Islet precursor cell (in vitro differentiated cells): ENCODE measurements at regions not wholly inside any gene's neighbourhood (a gene's known extent, or its start where the extent isn't known, plus 50 kb on each side); places are given as distances from the start of the nearest gene placed in this dataset.

ENCODE experiments used
- DNase-seq: peaks from one replicate; pipeline ENCODE4 v3.0.0-alpha.2; 2018

GRCh38 chr1:95809391-95809790, 575.4 kb downstream of the RWDD3 start:
- DNase-seq = no peak

GRCh38 chr1:95815511-95815910, 581.5 kb downstream of the RWDD3 start:
- no peak for DNase-seq

GRCh38 chr1:95829556-95829955, 595.5 kb downstream of the RWDD3 start:
- DNase-seq = no peak

DNA sequence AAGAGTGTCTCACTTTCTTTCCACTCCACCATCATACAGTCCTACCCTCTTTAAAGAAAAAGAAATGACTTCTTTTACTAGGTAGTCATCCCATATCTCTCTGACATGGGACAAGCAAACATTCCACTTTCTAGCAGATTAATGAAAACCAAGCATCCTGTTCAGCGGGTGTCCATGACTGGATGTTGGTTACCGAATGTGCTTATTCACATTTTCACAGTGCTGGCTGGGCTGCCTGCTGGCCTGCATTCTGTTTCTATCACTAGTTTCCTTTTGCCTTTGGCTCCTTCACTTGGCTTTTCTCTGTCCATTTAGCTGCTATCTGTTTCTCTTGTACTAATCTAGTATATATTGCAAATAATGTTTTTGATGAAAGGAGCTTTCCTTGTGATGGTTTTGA, 598.4 kb downstream of the RWDD3 start:
- DNase-seq = no peak

DNA sequence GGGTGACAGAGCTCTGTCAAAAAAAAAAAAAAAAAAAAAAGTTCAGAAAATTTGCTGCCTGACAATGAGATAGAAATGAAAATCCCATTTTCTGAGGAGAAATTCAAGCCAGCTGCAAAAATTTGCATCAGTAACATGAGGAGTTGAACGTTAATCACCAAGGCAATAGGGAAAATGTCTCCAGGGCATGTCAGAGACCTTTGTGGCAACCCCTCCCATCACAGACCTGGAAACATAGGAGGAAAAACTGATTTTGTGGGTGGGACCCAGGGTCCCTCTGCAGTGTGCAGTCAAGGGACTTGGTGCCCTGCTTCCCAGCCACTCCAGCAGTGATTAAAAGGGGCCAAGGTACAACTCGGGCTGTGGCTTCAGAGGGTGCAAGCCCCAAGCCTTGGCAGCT, 615.4 kb downstream of the RWDD3 start:
- DNase-seq = no peak

GRCh38 chr1:95850165-95850649, 616.2 kb downstream of the RWDD3 start:
- DNase-seq = no peak

GRCh38 chr1:95850763-95851162, 616.8 kb downstream of the RWDD3 start:
- DNase-seq = no peak

DNA sequence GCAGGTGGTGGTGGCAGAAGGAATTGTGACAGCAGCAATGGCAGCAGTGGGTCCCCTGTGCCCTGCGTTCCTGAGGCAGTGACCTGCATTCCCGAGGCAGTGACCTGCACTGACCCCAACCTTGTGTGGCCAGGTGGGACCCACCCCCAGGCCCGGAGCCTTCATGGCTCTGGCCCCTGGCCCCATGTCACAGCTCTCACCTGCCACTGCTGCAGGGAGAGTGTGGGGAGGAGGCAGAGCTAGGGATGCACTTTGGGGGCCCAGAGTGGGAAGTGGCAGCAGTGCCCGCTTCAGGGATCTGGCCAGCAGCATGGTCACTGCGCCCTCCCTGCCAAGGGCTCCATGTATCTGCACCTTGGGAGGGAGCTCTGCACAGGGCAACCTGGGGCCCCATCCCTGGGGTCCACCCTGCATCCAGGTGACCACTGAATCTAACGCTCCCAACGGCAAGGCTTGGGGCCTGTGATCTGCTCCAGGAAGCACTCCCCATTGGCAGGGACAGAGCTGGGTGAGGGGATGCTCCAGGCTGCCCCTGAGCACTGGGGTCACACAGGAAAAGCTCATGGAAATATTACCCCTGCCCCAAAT, 618.6 kb downstream of the RWDD3 start:
- DNase-seq = no peak

GRCh38 chr1:95854457-95854856, 620.4 kb downstream of the RWDD3 start:
- DNase-seq = no peak

- no peak for DNase-seq
Measured at GRCh38 chr1:95863086-95863485, 629.1 kb downstream of the RWDD3 start.

DNA sequence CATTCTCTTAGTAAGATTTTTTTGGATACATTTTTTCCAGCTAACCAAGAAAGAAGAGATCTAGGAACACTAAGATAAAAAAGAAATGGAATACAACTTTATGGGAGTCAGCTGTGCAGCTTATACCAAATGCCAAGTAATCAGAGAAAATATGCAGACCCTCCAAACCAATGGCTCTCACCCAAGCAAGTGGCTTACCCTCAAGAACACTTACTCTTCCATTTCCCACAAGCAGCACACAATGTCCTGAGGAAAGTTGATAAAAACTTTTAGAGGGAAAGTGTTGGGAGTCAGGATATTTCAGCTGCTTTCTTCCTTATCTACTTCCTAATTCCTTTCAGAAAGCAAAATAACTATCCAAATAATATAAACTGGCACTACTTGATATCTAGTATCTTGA, 631.8 kb downstream of the RWDD3 start:
- DNase-seq = no peak

GRCh38 chr1:95876276-95876675, 642.3 kb downstream of the RWDD3 start:
- DNase-seq = no peak

DNA sequence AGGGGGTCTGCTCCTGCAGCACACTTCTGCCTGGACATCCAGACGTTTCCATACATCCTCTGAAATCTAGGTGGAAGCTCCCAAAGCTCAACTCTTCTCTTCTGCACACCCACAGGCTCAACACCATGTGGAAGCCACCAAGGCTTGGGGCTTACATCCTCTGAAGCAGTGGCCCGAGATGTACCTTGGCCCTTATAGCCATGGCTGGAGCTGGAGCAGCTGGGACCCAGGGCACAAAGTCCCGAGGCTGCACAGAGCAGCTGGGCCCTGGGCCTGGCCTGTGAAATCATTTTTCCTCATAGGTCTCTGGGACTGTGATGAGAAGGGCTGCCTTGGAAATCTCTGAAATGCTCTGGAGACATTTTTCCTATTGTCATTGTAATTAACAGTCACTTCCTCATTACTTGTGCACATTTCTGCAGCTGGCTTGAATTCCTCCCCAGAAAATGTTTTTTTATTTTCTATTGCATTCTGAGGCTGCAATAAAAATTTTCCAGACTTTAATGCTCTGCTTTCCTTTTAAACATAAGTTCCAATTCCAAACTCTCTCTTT, 645.6 kb downstream of the RWDD3 start:
- no peak for DNase-seq

- DNase-seq = no peak
Measured at GRCh38 chr1:95888941-95889390, 655.0 kb downstream of the RWDD3 start.

DNA sequence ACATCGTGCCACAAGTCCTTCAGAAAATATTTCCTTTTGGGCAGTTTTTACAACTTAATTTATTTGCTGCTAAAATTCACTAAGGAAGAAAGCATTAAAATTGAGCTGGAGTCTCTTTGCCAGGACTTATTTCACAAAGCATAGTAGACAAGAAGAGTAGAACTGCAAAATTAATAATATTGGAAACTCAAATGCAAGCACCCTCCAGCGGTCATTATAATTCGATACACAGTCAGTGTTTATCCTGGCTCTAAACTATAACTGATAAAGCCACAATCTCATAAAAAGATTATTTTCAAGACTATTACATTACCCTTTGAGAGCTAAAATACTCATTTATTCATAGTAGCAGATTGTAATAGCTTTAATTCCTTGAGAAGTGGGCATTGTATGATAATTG, 655.4 kb downstream of the RWDD3 start:
- DNase-seq = no peak

DNA sequence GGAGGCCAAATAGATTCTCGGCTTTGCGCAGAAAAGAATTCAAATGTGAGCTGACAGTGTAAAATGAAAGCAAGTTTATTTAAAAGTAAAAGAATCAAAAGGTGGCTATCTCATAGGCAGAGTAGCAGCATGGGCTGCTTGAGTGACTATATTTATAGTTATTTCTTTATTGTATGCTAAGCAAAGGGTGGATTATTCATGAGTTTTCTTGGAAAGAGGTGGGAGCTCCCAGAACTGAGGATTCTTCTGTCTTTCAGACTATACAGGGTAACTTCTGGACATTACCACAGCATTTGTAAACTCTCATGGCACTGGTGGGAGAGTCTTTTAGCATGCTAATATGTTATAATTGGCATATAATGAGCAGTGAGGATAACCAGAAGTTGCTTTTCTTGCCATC, 659.9 kb downstream of the RWDD3 start:
- no peak for DNase-seq

DNA sequence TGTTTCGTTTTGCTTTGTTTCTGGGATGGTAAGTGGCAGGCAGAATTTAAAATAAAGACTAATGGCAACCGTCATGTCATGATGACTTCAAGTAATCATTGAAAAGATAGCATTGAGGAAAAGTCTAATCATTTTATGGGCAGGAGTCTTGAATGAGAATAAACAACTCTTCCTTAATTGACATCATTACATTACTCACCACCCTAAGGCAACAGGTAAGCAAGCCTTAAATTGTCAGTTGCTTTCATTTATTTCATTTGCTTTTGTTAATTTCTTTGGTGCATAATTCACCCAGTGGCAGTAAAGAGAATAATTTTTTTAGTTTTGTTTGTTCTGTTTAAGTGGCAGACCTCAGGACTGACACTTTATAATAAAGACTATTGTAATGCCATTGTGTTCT, 669.0 kb downstream of the RWDD3 start:
- no peak for DNase-seq

DNA sequence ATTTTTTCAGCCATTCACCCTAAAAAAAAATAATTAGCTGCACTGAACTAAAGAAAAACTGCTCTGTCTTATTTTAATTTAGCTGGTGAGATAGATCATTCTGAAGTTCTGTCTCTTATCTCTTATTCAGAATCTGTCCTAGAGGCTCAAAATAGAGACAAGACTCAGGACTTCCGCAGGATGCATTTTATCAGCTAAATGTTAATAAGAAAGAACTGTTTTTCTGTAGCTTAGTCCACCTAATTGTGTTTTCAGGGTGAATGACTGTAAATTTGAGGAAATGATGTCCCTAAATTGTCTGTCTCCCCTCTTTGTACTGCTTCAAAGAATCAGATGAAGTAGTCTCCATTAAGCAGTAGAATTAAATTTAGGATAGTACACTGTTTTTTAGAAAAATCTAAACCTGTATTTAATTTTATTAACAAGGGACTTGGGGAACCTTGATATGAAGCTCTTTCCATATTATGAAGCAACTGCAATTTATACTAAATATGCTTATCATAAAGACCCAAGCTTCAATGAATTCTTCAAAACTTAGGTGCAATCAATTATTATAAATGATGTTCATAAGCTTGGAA, 671.9 kb downstream of the RWDD3 start:
- no peak for DNase-seq

- peak; percentile 55 for DNase-seq
Measured at GRCh38 chr1:95911739-95912138, 677.7 kb downstream of the RWDD3 start.

DNA sequence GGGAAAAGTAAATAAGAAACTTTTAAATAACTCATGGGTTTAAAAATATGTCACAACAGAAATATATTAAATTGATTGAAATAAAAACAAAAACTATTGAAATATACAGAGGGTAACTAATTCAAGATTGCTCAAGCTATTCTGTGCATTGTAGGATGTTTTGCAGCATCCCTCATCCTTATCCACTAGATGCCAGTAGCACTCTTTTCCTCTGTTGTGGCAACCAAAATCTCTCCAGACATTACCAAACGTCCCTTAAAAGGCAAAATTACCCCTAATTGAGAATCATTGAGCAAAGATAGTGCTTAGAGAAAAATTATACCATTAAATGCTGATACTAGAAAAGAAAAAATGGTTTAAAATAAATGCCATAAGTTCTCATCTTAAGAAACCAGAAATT, 682.6 kb downstream of the RWDD3 start:
- no peak for DNase-seq

GRCh38 chr1:95924684-95925083, 690.7 kb downstream of the RWDD3 start:
- no peak for DNase-seq

DNA sequence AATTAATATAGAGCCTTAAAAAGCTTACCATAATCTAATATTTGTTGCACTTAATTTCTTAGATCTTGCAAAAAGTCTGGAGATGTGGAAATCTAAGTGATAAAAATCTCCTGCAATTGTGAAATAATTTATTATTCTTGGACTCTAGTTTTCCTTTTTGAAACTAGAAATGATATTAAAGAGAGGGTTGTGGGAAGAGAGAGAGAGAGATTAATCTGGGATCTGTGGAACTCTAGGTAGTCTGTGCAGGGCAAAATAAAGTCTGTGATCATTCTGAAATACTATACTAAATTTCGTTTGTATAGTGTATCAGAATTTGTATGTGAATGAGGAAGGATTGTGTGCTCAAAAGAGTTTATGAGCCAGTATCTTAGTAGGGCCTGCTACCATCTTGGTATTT, 692.3 kb downstream of the RWDD3 start:
- no peak for DNase-seq

DNA sequence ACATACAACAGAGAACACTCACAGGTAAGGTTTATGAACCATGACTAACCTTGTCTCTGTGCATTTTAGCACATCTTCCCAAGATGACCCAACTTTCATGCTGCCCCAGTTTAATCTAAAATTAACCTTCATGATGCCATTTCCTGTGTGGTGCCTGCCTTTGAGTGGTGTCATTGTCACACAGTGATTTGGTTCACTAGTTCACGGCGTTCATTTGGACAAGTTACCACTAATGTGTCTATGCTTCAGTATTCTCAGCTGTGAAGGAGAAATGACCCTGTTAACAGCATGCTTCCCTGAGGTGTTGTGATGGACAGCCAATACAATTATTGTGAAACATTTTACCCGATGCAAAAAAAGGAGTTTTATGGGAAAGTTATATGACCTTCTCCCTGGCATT, 693.1 kb downstream of the RWDD3 start:
- no peak for DNase-seq

DNA sequence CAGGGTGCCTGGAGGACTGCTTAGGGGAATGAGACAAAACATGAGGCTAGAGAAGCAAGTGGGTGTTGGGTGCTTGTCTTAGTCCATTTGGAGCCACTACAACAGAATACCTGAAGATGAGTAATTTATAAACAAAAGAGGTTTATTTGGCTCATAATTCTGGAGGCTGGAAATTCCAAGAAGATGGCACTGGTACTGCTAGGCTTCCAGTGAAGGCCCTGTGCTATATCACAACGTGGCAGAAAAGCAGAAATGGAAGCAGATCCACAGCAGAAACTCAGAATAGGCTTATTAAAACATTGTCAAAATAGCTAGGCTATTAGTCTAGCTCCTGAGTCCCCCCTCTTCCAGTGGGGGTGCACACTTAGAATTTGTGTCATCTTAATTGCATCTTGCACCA, 701.7 kb downstream of the RWDD3 start:
- no peak for DNase-seq
